Neuronal stem cell (in vitro differentiated cells): ENCODE measurements at regions not wholly inside any gene's neighbourhood (a gene's known extent, or its start where the extent isn't known, plus 50 kb on each side); places are given as distances from the start of the nearest gene placed in this dataset.

Experiments used
- DNase-seq: peaks from one replicate; pipeline ENCODE4 v3.0.0-alpha.2; 2013; ENCODE audit warnings: low spot score
- H2AFZ ChIP-seq: one replicate; pipeline ENCODE4 v1.6.1; 2013; ENCODE audit warnings: mild to moderate bottlenecking, low read length, inconsistent platforms
- H2AK5ac ChIP-seq: 2 replicates; pipeline ENCODE4 v1.6.1; 2013; ENCODE audit warnings: low read depth, mild to moderate bottlenecking, inconsistent platforms, low read length, moderate library complexity, mixed read lengths
- H2BK120ac ChIP-seq: 2 replicates; pipeline ENCODE4 v1.6.1; 2013; ENCODE audit warnings: low read depth, mild to moderate bottlenecking, inconsistent platforms, low read length, moderate library complexity, mixed read lengths
- H2BK12ac ChIP-seq: one replicate; pipeline ENCODE4 v1.6.1; 2013; ENCODE audit warnings: low read length, inconsistent platforms
- H2BK15ac ChIP-seq: 2 replicates; pipeline ENCODE4 v1.6.1; 2013; ENCODE audit warnings: mild to moderate bottlenecking, low read length, inconsistent platforms, mixed read lengths
- H2BK5ac ChIP-seq: one replicate; pipeline ENCODE4 v1.6.1; 2013; ENCODE audit warnings: inconsistent platforms, mild to moderate bottlenecking, low read length, moderate library complexity
- H3K14ac ChIP-seq: one replicate; pipeline ENCODE4 v1.6.1; 2013; ENCODE audit warnings: low read length, inconsistent platforms
- H3K18ac ChIP-seq: 2 replicates; pipeline ENCODE4 v1.6.1; 2013; ENCODE audit warnings: low read length, inconsistent platforms
- H3K23ac ChIP-seq: 2 replicates; pipeline ENCODE4 v1.6.1; 2013; ENCODE audit warnings: low read depth, mild to moderate bottlenecking, mixed read lengths, low read length, inconsistent platforms; ENCODE audit not compliant: poor library complexity
- H3K27ac ChIP-seq: replicated peaks from 3 replicates; pipeline ENCODE4 v1.5.1; 2013; ENCODE audit warnings: low read length, inconsistent platforms
- H3K27me3 ChIP-seq, 3 experiments: 2 replicates each; pipeline ENCODE4 v1.6.1; 2013; ENCODE audit warnings: low read length in 3 of 3, mild to moderate bottlenecking in 2 of 3, inconsistent platforms in 1 of 3, low read depth in 1 of 3, mixed read lengths in 1 of 3, moderate library complexity in 1 of 3; ENCODE audit not compliant: control insufficient read depth in 3 of 3, insufficient read depth in 3 of 3
- H3K36me3 ChIP-seq, 2 donors: replicated peaks in 1 of 2; 2 replicates each; pipeline ENCODE4 v1.6.1; 2013; ENCODE audit warnings: low read length in 2 of 2; ENCODE audit not compliant: control insufficient read depth in 2 of 2, insufficient read depth in 2 of 2
- H3K4ac ChIP-seq: 2 replicates; pipeline ENCODE4 v1.6.1; 2013; ENCODE audit warnings: inconsistent platforms, mild to moderate bottlenecking, low read length, moderate library complexity
- H3K4me1 ChIP-seq, 2 donors: 1 replicate in 1 of 2; 2 replicates in 1 of 2; pipeline ENCODE4 v1.6.1; 2013; ENCODE audit warnings: low read length in 2 of 2, low read depth in 1 of 2; ENCODE audit not compliant: control insufficient read depth in 2 of 2, insufficient read depth in 1 of 2
- H3K4me2 ChIP-seq: one replicate; pipeline ENCODE4 v1.6.1; 2013; ENCODE audit warnings: mild to moderate bottlenecking, low read length, inconsistent platforms; ENCODE audit not compliant: insufficient read depth, poor library complexity, severe bottlenecking
- H3K4me3 ChIP-seq, 2 donors: 2 replicates each; pipeline ENCODE4 v1.5.1; 2013; ENCODE audit warnings: low read length in 2 of 2, mild to moderate bottlenecking in 2 of 2, inconsistent platforms in 1 of 2, moderate library complexity in 1 of 2
- H3K79me1 ChIP-seq: one replicate; pipeline ENCODE4 v1.6.1; 2013; ENCODE audit warnings: low read depth, mild to moderate bottlenecking, inconsistent platforms, low read length, moderate library complexity
- H3K9ac ChIP-seq: one replicate; pipeline ENCODE4 v1.6.1; 2013; ENCODE audit warnings: mild to moderate bottlenecking, low read depth, low read length, inconsistent platforms; ENCODE audit not compliant: poor library complexity
- H3K9me3 ChIP-seq, 2 donors: replicated peaks in 1 of 2; 2 replicates each; pipeline versions ENCODE3 to v1.6.1; 2013; ENCODE audit warnings: low read length in 2 of 2, mild to moderate bottlenecking in 2 of 2, inconsistent platforms in 1 of 2, low read depth in 1 of 2, mixed read lengths in 1 of 2, moderate library complexity in 1 of 2; ENCODE audit not compliant: control insufficient read depth in 2 of 2, insufficient read depth in 1 of 2
- H4K8ac ChIP-seq: one replicate; pipeline ENCODE4 v1.6.1; 2013; ENCODE audit warnings: low read depth, mild to moderate bottlenecking, inconsistent platforms, low read length, moderate library complexity
- H4K91ac ChIP-seq: one replicate; pipeline ENCODE4 v1.6.1; 2013; ENCODE audit warnings: low read length, low read depth, mild to moderate bottlenecking, inconsistent platforms; ENCODE audit not compliant: poor library complexity
- WGBS, 2 donors: extraction: QIAGEN DNeasy Blood & Tissue Kit; methylation state at CpG; one replicate each; pipeline ENCODE4 v1.1.7; 2013; ENCODE audit warnings: missing lambda C conversion rate in 2 of 2, mixed read lengths in 1 of 2; ENCODE audit not compliant: insufficient read length in 2 of 2, insufficient replicate concordance in 1 of 2; ENCODE audit errors: extremely low coverage in 2 of 2; 5-methylcytosine and 5-hydroxymethylcytosine counted together

DNA sequence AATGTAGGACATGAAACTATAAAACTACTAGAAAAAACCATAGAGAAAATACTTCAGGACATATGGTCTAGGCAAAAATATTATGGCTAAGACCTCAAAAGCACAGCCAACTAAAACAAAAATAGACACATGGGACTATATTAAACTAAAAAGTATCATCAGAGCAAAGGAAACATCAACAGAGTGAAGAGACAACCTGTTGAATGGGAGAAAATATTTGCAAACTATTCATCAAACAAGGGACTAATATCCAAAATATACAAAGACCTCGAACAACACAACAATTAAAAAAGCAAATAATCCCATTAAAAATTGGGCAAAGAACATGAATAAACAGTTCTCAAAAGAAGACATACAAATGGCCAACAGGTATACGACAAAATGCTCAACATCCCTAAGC lies 210.9 kb downstream of the PCSK1 start:
- H3K9me3 ChIP-seq = no peaks in the 10 kb centered on the region
- no peaks in the 10 kb centered on the region for H3K79me1 ChIP-seq
- H3K4me2 ChIP-seq = no peak overlapping the region
- H3K4ac ChIP-seq = no peak overlapping the region
- no peak overlapping the region for H2BK5ac ChIP-seq
- no peak overlapping the region for H3K18ac ChIP-seq
- peaks cover 4 to 8% of the 10 kb centered on the region in 2 donors for H3K4me1 ChIP-seq
- no peak overlapping the region for H2BK15ac ChIP-seq
- no peak overlapping the region for H2AFZ ChIP-seq
- H3K27me3 ChIP-seq = no peaks in the 10 kb centered on the region
- no peak overlapping the region for H2AK5ac ChIP-seq
- H2BK120ac ChIP-seq = no peak overlapping the region
- H3K23ac ChIP-seq = no peak overlapping the region
- H3K27ac ChIP-seq = no peak overlapping the region
- H3K4me3 ChIP-seq = no peak overlapping the region
- WGBS, 2 donors = no CpG with 5 or more reads among the region's 2 CpGs
- no peak for DNase-seq
- no peak overlapping the region for H3K9ac ChIP-seq
- no peak overlapping the region for H3K14ac ChIP-seq
- H4K91ac ChIP-seq = no peak overlapping the region
- no peak overlapping the region for H2BK12ac ChIP-seq
- no peaks in the 10 kb centered on the region for H3K36me3 ChIP-seq
- H4K8ac ChIP-seq = no peak overlapping the region

GRCh38 chr5:96220610-96221390 lies 212.2 kb downstream of the PCSK1 start:
- no peak overlapping the region for H3K4me3 ChIP-seq
- no peak overlapping the region for H4K8ac ChIP-seq
- no peak overlapping the region for H2BK5ac ChIP-seq
- H3K4me2 ChIP-seq = no peak overlapping the region
- peaks cover 4% of the 10 kb centered on the region in 2 donors for H3K4me1 ChIP-seq
- no peaks in the 10 kb centered on the region for H3K27me3 ChIP-seq
- no CpG with 5 or more reads among the region's 4 CpGs for WGBS, 2 donors
- no peak overlapping the region for H2BK120ac ChIP-seq
- no peak overlapping the region for H3K4ac ChIP-seq
- H3K79me1 ChIP-seq = no peaks in the 10 kb centered on the region
- no peaks in the 10 kb centered on the region for H3K9me3 ChIP-seq
- H3K27ac ChIP-seq = no peak overlapping the region
- DNase-seq = no peak
- no peak overlapping the region for H4K91ac ChIP-seq
- H2AFZ ChIP-seq = peak overlapping the region; percentile 88
- H2BK15ac ChIP-seq = no peak overlapping the region
- no peak overlapping the region for H2AK5ac ChIP-seq
- no peak overlapping the region for H2BK12ac ChIP-seq
- no peak overlapping the region for H3K18ac ChIP-seq
- H3K23ac ChIP-seq = no peak overlapping the region
- H3K36me3 ChIP-seq = no peaks in the 10 kb centered on the region
- H3K9ac ChIP-seq = no peak overlapping the region
- no peak overlapping the region for H3K14ac ChIP-seq

- no CpG with 5 or more reads among the region's 4 CpGs for WGBS, 2 donors
- H3K9me3 ChIP-seq = no peaks in the 10 kb centered on the region
- no peaks in the 10 kb centered on the region for H3K36me3 ChIP-seq
- no peak overlapping the region for H3K14ac ChIP-seq
- no peak overlapping the region for H4K91ac ChIP-seq
- no peak overlapping the region for H3K23ac ChIP-seq
- H2BK12ac ChIP-seq = no peak overlapping the region
- H2AFZ ChIP-seq = peak overlapping the region; percentile 88
- H3K79me1 ChIP-seq = no peaks in the 10 kb centered on the region
- H3K4me2 ChIP-seq = no peak overlapping the region
- H2AK5ac ChIP-seq = no peak overlapping the region
- no peak overlapping the region for H2BK5ac ChIP-seq
- H3K27ac ChIP-seq = no peak overlapping the region
- H3K4ac ChIP-seq = no peak overlapping the region
- H4K8ac ChIP-seq = no peak overlapping the region
- no peak overlapping the region for H3K18ac ChIP-seq
- H3K27me3 ChIP-seq = no peaks in the 10 kb centered on the region
- H3K4me3 ChIP-seq = no peak overlapping the region
- no peak overlapping the region for H3K9ac ChIP-seq
- DNase-seq = no peak
- H3K4me1 ChIP-seq = peaks cover 4% of the 10 kb centered on the region in 2 donors
- no peak overlapping the region for H2BK15ac ChIP-seq
- no peak overlapping the region for H2BK120ac ChIP-seq
These were observed 213.3 kb downstream of the PCSK1 start for GRCh38 chr5:96219580-96220281.

GRCh38 chr5:96218653-96219052 lies 214.4 kb downstream of the PCSK1 start:
- Histone ChIP-seq H3K18ac (no peak overlapping the region), H3K4me2 (no peak overlapping the region), H3K79me1 (no peaks in the 10 kb centered on the region), H4K8ac (no peak overlapping the region), H2BK5ac (no peak overlapping the region), H3K23ac (no peak overlapping the region), H2BK15ac (no peak overlapping the region), H2AK5ac (no peak overlapping the region), H3K4me3 (no peak overlapping the region), H3K36me3 (no peaks in the 10 kb centered on the region), H3K27me3 (no peaks in the 10 kb centered on the region), H3K4ac (no peak overlapping the region), H4K91ac (no peak overlapping the region), H3K9ac (no peak overlapping the region), H3K4me1 (peaks cover 4% of the 10 kb centered on the region in 2 donors), H3K9me3 (no peaks in the 10 kb centered on the region), H2BK12ac (no peak overlapping the region), H3K14ac (no peak overlapping the region), H3K27ac (no peak overlapping the region), H2BK120ac (no peak overlapping the region), H2AFZ (no peak overlapping the region)
- no CpG with 5 or more reads among the region's 3 CpGs for WGBS, 2 donors
- no peak for DNase-seq
